Kidney capillary endothelial cell (primary cell): ENCODE measurements at regions not wholly inside any gene's neighbourhood (a gene's known extent, or its start where the extent isn't known, plus 50 kb on each side); places are given as distances from the start of the nearest gene placed in this dataset.

Source experiments
- DNase-seq: peaks from one replicate; pipeline ENCODE4 v3.0.0-alpha.2; 2018; ENCODE audit warnings: low spot score

DNA sequence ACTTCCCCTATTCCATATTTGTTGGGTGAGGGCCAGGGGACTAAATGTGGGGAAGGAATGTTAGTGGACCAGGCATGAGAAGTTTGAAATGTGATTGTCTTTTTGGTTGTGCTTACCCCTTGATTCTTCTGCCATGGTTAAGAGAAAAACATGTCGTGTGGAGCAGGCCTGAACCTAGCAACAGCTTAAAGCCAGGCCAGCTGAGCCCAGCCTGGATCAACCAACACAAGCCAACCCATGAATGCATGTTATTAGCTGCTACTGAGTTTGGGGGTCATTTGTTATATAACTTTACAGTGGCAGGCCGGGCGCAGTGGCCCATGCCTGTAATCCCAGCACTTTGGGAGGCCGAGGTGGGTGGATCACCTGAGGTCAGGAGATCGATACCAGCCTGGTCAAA is 52.4 kb upstream of the TRIO start:
- no peak for DNase-seq

DNA sequence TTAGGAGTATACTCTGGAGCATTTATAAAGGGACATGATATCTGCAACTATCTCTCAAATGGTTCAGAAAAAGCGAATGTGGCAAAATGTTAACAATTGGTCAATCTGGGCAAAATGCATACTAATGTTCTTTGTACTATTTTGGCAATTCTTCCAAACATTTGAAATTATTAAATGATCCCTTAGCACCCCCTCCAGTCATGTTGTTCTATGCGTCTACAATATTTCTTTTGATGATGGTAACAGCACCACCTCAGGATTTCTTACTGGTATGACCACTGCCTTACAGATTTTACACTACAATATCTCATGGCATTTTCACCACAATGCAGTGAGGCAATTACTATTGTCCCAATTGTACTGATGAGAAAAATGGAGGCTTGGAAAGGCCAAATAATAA is 52.9 kb upstream of the TRIO start:
- no peak for DNase-seq

DNA sequence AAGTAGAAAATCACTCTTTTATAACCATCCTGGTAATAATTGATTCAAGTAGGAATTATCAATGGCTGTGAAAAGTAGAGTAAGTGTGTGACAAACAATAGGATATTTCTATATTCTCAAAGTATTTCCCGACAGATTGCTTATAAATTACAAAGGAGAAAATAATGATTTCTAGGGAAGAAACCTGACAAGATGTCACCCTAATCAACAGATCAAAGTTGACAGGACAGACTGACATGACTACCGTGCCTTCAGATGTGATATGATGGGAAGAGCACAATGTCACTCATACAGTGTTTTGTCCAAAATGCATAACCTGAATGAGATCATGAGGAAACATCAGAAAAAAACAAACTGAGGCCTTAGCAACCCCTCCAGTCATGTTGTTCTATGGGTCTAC is 53.9 kb upstream of the TRIO start:
- no peak for DNase-seq

DNA sequence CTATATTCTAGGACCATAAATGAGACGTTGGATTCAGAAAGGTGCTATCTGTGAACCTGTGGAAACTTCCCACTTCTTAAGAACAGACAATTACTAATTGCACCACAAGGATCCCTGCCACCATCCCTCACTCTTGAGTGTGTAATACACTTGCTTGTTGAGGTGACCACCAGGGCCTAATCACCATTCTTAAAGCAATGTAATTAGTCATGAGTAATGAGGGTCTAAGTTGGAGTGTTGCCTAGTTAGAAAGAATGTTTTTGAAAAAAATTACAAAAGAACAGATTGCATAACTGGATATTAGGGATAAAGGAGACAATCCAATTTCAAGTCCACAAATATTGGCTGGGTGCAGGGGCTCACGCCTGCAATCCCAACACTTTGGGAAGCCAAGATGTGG is 56.9 kb upstream of the TRIO start:
- no peak for DNase-seq

DNA sequence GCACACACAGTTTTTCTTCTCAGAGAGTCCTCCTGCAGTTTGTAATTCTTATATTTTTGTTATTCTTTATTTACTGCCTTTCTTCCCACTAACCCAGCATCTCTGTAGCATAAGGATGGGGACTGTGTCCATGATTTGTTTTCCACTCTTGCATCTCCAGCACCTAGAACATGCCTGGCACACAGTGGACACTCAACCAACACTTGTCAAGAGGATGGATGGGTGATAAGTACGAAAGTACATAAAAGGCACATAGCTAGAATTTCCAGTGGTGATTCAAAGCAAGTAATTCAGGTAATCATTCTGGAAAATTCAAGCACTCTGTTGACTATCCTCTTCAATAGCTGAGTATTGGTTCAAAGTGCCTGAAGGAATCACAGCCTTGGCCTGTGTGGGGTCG is 60.2 kb upstream of the TRIO start:
- DNase-seq = no peak

DNA sequence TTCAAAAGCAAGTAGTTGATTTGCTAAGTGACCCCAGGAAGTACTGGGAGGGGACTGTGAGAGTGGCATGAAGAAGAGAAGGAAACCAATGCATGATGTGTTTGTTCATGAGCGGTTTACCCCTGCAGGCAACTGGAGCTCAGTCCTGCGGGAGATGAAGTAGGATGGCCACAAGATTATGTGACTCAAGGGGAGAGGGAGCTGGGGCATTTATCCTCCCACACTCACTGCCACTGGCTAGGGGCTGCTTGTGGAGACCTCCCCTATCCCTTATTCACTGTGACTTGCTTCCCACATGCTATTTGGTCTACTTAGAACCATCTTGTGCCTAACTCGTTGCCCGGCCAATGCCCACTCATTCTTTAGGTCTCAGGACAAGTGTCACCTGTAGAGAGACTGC is 60.6 kb upstream of the TRIO start:
- DNase-seq = no peak

DNA sequence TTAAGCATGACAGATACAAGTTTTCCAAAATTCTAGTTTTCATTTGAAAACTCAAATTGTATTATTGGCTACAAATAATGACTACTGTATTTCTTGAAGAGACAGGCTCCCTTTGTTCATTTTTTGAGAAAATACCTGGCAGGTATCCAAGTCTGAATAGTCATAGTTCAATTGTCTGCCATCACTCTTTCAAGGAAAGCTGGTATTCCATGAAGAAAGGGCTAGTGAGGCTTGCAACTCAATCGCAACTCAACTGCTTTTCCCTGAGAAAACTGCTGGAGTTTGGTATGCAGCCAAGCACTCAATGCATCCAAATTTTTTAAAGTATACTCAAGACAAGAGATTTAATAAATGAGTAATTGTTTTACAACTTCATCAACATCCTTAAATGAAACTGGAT is 61.4 kb upstream of the TRIO start:
- no peak for DNase-seq

DNA sequence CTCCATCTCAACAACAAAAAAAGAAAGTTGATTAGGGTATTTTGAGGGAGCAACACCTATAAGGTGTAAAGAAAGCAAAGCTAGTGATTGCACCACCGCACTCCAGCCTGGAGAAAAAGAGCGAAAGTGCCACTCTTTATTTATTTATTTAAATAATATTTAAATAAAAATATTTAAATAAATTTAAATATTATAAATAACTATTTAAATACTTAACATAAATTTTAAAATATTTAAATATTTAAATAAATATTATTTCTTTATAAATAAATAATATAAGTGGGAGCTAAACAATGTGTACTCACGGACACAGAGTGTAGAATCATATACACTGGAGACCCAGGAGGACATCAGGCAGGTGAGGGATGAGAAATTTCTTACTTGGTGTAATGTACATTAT is 64.4 kb upstream of the TRIO start:
- no peak for DNase-seq

DNA sequence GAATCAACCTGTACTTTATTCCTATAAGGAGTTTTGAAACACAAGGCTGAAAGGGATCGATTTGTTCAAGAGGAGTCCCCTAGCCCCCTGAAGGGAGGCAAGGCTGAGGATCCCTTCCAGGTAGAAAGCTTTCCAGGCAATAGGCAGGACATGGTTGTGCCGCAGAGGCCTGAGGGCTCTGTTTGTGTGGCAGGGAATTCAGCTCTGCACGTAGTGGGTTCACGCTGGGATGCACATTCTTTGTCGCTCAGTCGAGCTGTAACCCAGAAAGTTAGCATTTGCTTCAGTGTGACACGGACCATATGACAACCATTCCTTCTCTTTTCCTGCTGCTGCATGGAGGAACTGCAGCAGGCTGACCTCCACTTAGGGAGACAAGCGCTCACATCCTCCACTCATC is 65.6 kb upstream of the TRIO start:
- no peak for DNase-seq

DNA sequence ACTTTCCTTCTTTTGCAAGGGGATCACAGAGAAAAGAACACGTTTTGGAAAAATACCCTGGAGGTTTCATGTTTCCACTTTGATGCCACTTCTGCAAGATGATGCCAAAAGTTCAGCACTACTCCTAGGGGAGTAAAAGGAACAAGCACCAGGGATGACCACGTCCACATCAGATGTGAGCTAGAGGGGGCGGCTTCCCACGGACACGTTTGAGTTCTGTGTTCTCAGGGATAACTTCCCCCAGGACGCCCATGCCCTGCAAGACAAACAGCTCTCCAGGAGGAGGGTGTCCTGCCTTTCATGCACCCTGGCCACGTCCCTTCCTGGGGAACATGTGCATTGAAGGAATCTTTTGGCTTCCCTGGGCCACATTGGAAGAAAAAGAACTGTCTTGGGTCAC is 66.6 kb upstream of the TRIO start:
- DNase-seq = no peak

DNA sequence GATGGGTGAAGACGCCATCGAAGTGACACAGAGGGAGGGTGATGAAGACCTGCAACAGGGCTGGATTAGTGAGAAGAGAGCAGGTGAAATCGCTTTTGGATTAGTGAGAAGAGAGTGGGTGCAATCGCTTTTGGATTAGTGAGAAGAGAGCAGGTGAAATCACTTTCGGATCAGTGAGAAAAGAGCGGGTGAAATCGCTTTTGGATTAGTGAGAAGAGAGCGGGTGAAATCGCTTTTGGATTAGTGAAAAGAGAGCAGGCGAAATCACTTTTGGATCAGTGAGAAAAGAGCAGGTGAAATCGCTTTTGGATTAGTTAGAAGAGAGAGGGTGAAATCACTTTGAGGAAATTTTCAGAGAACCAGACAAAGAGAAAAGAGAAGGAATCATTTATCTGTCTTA is 67.2 kb upstream of the TRIO start:
- DNase-seq = no peak

DNA sequence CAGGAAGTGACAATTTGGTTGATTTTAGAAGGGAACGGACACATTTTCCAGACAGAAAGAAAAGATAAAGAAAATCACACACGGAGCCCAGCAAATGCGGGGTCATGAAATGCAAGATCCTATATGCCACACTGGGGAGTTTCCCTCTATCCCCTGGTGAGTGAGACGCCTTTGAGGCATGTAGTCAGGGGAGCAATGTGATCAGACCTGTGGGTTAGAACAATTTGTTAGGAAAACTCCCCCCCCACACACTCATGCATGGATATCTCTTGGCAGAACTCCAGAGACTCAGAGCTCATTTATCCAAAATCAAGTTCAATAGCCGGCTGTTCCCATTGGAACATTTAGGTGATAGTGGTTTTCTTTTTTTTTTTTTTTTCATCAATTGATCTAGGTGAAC is 71.7 kb upstream of the TRIO start:
- no peak for DNase-seq

DNA sequence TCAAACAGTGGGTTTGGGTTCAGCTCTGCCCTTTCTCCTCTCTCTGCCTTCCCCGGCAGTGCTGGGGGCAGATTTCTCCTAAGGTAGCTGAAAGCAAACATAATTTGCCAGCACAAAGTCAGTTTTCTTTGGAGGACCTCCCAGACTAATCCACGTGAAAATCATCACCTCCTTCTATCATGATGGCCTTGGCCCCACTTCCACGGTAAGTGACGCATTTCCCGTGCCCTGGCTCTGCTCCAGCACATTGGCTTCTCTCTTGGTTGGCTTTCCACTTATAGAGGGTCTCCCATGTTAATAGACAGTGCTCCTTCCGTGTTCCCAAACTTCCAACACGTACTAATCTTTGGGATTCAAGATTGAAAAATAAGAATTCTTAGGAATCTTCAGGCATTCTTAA is 74.1 kb upstream of the TRIO start:
- DNase-seq = no peak

DNA sequence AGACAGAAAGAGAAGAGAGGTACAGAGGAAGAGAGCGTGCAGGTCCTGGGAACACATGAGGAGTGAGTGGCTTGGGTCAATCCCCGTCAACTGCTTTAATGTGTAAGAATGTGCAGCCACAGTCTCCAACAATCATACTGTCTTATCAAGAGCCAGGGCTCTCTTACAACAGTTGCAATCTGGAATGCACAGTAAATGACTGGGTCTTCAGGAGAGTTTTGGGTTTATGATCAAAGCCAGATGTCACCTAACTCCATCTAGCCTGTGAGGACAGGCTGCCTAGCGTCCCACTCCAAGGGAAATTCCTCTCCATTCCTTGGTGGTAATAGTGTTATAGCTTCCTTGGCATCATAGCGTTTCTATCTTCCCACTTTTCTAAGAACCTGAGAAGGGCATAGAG is 75.0 kb upstream of the TRIO start:
- no peak for DNase-seq

DNA sequence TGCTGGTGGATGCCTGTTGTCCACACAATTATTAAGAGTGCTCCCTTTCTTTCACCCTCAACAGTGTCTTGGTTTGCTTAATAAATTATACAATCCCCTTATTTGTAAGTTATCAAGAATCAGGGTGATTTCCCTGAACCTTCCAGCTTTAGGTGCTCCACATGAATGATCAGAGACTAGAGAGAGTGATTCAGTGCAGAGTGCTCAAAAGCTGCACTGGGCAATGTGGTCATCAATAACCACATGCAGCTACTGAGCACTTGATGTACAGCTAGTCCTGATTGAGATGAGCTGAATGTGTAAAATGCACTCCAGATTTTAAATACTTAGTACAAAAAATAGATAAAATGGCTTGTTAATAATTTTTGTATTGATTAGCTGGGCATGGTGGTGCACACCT is 76.8 kb upstream of the TRIO start:
- no peak for DNase-seq

DNA sequence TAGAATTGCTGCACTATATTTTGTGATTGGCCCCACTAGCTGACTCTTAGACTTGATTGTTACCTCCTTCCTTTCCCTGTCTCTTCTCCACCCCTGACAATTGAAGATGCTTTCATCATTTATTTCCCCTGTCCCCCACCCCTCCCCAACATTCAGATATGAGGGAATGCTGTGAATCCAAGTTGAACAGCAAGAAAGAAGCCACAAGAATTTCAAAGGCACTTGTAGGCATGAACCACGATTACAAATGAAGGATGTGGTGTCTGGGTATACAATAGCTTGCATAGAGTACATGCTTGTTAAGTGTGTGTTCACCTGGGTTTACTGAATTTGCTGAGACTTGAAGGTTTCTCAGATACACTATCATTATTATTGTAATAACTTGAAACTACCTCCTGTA is 78.3 kb upstream of the TRIO start:
- DNase-seq = no peak

DNA sequence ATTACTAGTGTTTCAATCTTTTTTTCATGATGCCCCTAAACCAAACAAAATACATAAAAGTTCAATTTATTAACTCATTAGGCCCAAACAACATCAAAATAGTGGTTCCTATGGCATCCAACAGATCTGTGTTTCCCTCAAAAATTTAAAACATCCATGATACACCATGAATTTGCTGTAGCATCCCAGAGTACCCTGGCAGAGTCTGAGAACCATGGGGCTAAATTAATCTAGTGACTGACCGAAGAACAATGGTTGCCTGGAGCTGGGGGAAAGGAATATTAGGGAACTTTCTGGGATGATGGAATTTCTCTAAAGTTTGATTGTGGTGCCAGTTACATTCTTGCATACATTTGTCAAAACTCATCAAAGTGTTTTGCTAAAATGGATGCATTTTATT is 79.5 kb upstream of the TRIO start:
- DNase-seq = no peak

DNA sequence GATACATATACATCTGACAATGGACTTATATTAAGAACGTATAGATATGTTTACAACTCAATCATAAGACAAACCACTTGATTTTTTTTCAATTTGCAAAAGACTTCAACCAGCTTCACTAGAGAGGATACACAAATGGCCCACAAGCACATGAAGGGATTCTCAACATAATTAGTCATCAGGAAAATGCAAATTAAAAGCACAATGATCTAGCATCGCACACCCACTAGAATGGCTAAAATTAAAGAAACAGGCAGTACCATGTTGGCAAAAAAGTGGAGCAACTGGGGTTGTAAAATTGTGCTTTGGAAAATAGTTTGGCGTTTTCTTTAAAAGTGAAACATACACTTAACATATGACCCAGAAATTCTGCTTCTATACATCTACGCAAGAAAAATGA is 80.0 kb upstream of the TRIO start:
- DNase-seq = no peak

DNA sequence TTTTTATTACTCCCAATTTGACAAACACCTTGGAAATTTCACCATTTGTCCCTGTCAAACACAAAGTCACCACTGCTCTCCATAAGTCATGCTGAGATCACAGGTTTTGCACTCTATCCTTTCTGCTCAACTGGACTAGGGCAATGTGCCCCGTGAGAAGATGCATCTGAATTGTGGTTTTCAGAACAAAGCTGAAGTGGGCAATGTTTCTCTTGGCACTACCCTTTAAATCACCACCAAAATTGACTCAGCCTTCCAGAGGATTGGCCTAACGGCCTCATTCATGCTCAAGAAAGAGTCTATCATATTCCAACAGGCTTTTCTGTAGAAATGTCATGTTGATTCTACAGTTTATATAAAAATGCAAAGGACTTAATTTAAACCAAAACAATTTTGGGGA is 81.0 kb upstream of the TRIO start:
- no peak for DNase-seq

DNA sequence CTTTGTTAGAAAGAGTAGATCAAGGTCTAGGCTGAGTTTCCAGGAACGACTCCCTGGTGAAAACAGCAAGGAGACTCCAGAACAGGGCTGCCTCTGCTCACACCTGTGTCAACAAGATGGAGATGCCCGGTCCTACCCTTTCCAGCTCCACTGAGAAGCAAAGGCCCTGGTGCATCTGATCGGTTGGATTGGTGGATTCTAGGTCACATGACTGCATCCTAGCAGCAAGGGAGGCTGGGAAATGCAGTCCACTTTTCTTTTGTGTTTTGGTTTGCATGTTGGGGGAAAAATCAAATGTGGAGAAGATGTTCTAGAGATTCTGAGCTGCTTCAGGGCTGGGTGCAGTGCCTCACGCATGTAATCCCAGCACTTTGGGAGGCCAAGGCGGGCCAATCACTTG is 82.0 kb upstream of the TRIO start:
- no peak for DNase-seq

DNA sequence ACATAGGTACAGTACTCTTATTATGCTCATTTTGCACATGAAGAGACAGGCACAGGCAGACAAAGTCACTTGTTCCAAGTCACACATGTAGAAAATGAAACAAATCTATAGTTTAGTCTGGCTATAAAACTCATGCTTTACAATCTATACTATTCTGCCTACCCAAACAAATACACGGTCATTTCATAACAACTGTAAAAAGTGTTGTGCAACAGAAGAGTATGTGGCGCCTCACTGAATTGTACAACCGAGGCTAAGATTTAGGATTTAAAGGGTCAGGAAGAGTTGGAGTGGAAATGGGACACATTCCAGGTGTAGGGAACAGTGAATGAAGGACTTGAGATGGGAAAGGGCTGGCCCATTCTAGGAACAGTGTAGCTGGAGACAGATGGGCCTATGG is 82.9 kb upstream of the TRIO start:
- no peak for DNase-seq

DNA sequence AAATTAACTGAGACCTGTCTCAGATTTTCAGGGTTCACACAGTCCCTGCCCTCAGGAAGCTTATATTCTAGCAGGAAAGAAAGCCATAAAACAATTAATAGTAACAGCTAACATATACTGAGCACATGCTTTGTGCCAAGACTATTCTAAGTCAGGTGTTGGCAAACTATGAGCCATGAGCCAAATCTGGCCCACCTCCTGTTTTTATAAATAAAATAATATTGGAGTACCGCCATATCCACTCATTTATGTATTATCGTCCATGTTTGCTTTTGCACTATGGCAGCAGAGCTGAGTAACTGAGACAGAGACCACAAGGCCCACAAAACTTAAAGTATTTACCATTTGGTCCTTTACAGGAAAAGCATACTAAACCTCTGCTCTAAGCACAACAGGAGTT is 83.3 kb upstream of the TRIO start:
- DNase-seq = no peak

DNA sequence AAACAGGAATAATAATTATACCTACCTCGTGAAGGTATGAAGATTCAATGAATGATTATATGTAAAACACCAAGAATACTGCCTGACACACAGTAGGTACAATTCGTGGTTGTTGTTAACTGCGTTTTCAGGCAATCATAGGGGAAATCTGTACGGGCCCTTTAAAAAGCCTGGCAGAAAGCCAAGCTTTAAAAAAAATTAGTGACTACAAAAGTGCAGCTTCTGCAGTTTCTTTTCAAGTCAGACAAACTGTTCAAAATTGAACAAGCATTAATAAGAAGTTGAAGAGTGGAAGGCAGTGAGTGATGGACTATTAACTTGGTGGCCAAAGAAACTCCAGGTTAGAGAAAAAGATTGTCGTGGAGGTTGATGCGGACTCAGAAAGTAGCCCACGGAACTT is 85.9 kb upstream of the TRIO start:
- no peak for DNase-seq

DNA sequence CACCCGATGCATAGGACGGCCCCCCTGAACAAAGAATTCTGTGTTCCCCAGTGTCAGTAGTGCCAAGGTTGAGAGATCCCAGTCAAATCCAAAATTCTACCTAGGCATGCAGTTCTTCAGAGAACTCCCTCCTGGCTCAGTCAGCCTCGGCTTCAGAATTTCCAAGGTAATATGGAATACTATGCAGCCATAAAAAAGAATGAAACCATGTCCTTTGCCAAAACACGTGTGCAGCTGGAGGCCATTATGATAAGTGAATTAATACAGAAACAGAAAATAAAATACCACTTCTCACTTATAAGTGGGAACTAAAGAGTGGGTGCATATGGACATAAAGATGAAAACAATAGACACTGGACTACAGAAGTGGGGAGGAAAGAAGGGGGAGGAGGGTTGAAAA is 87.1 kb upstream of the TRIO start:
- no peak for DNase-seq
